HUES6 (cell line): ENCODE measurements at regions not wholly inside any gene's neighbourhood (a gene's known extent, or its start where the extent isn't known, plus 50 kb on each side); places are given as distances from the start of the nearest gene placed in this dataset.

Experiments
- H3K27ac ChIP-seq: 2 replicates; pipeline ENCODE4 v1.7.0; 2013; ENCODE audit warnings: low read depth, mild to moderate bottlenecking, low read length, inconsistent platforms
- H3K27me3 ChIP-seq: 2 replicates; pipeline ENCODE4 v1.6.1; 2013; ENCODE audit warnings: low read length; ENCODE audit not compliant: control insufficient read depth, insufficient read depth
- H3K36me3 ChIP-seq: 2 replicates; pipeline ENCODE4 v1.6.1; 2013; ENCODE audit warnings: low read length; ENCODE audit not compliant: control insufficient read depth, insufficient read depth
- H3K4me1 ChIP-seq: 2 replicates; pipeline ENCODE4 v1.6.1; 2013; ENCODE audit warnings: low read length; ENCODE audit not compliant: control insufficient read depth, insufficient read depth
- H3K4me3 ChIP-seq: 2 replicates; pipeline ENCODE4 v1.5.1; 2013; ENCODE audit warnings: low read depth, low read length
- H3K9ac ChIP-seq: one replicate; pipeline ENCODE4 v1.6.1; 2013; ENCODE audit warnings: mild to moderate bottlenecking, low read length
- H3K9me3 ChIP-seq: 2 replicates; pipeline ENCODE4 v1.6.1; 2013; ENCODE audit warnings: low read depth, low read length; ENCODE audit not compliant: control insufficient read depth, insufficient read depth

- no peak overlapping the region for H3K27ac ChIP-seq
- no peak overlapping the region for H3K4me3 ChIP-seq
These were observed 327.0 kb downstream of the ETS1 start for GRCh38 chr11:128260398-128260797.

DNA sequence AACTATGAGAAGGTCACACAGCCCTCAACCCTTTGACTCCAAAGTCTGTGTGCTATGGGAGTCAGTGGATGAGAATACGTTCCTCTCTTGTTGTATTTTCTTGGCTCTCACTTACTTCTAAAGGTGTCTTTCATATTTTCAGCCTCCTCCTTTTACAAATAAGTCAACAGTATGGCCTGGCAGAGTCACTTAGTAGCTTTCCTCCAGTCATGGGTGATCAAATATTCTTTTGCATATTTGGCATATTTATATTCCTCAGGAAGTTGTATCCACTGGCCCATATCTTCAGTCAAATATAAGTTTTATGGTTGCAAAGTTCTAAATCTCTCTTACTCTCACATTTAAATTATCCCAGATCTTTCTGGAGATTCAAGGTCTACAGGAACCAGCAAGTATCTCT lies 327.5 kb downstream of the ETS1 start:
- no peaks in the 10 kb centered on the region for H3K9me3 ChIP-seq
- H3K27ac ChIP-seq = no peak overlapping the region

More at GRCh38 chr11:128260398-128260797, 327.0 kb downstream of the ETS1 start:
- Histone ChIP-seq H3K27me3 (no peaks in the 10 kb centered on the region), H3K4me1 (no peaks in the 10 kb centered on the region), H3K9me3 (no peaks in the 10 kb centered on the region), H3K9ac (no peak overlapping the region), H3K36me3 (no peaks in the 10 kb centered on the region)

GRCh38 chr11:128254941-128255340 lies 332.4 kb downstream of the ETS1 start:
- Histone ChIP-seq H3K4me1 (no peaks in the 10 kb centered on the region), H3K9ac (no peak overlapping the region), H3K9me3 (no peaks in the 10 kb centered on the region), H3K27ac (no peak overlapping the region), H3K27me3 (no peaks in the 10 kb centered on the region), H3K36me3 (no peaks in the 10 kb centered on the region), H3K4me3 (no peak overlapping the region)

More for the DNA sequence above, 327.5 kb downstream of the ETS1 start:
- Histone ChIP-seq H3K4me1 (no peaks in the 10 kb centered on the region), H3K9ac (no peak overlapping the region), H3K4me3 (no peak overlapping the region), H3K36me3 (no peaks in the 10 kb centered on the region), H3K27me3 (no peaks in the 10 kb centered on the region)

GRCh38 chr11:128251140-128251539 lies 336.2 kb downstream of the ETS1 start:
- Histone ChIP-seq H3K9me3 (no peaks in the 10 kb centered on the region), H3K27me3 (no peaks in the 10 kb centered on the region), H3K4me1 (peaks cover 7% of the 10 kb centered on the region; the same call in 1 of the 2 replicates), H3K9ac (no peak overlapping the region), H3K27ac (no peak overlapping the region), H3K36me3 (no peaks in the 10 kb centered on the region), H3K4me3 (no peak overlapping the region)

GRCh38 chr11:128250482-128250881 lies 336.9 kb downstream of the ETS1 start:
- Histone ChIP-seq H3K4me1 (peaks cover 9% of the 10 kb centered on the region; the same call in 1 of the 2 replicates), H3K36me3 (no peaks in the 10 kb centered on the region)

DNA sequence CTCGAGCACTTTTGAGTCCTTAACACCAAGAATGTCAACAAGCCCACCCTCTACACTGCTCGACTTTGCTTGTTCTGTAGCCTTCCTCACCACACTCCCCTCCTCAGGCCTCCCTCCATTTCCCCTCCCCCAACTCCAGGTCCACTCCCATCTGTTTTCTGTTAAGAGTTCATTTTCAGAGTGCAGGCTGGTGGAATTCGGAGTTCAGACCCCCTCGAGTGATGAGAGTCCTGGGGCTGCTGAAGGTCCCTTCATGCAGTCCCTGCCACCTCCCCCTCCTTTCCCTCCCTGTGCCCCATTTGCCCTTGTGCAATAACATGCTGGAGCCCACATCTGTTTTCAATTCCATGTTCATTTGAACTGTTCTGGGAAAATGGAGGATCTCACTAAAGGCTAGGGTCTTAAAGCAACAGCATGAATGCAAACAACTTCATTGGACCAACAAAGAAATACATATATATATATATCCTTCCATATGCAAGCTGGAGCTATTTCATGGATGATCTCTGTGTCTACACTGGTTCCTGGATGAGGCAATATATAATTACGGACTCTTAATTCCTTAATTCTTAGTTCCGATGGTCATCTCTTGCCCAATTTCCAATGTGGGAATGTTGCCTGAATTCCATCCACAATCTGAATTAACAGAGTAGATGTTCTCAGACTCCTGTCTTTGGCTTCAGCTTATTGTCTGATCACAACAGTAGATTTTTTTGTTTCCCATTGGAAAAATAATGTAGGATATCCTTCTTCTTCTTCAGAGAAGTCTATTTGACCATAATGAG lies 340.4 kb downstream of the ETS1 start:
- H3K4me3 ChIP-seq = no peak overlapping the region
- H3K27me3 ChIP-seq = no peaks in the 10 kb centered on the region
- H3K27ac ChIP-seq = no peak overlapping the region
- H3K36me3 ChIP-seq = no peaks in the 10 kb centered on the region
- H3K9ac ChIP-seq = peak overlapping the region; percentile 3
- H3K4me1 ChIP-seq = peaks cover 9% of the 10 kb centered on the region; the same call in 1 of the 2 replicates
- H3K9me3 ChIP-seq = no peaks in the 10 kb centered on the region

More at GRCh38 chr11:128250482-128250881, 336.9 kb downstream of the ETS1 start:
- H3K27ac ChIP-seq = no peak overlapping the region
- no peak overlapping the region for H3K4me3 ChIP-seq
- no peaks in the 10 kb centered on the region for H3K9me3 ChIP-seq
- no peak overlapping the region for H3K9ac ChIP-seq
- no peaks in the 10 kb centered on the region for H3K27me3 ChIP-seq

GRCh38 chr11:128246364-128246801 lies 341.0 kb downstream of the ETS1 start:
- Histone ChIP-seq H3K9me3 (no peaks in the 10 kb centered on the region), H3K4me1 (peaks cover 9% of the 10 kb centered on the region; the same call in 1 of the 2 replicates)

DNA sequence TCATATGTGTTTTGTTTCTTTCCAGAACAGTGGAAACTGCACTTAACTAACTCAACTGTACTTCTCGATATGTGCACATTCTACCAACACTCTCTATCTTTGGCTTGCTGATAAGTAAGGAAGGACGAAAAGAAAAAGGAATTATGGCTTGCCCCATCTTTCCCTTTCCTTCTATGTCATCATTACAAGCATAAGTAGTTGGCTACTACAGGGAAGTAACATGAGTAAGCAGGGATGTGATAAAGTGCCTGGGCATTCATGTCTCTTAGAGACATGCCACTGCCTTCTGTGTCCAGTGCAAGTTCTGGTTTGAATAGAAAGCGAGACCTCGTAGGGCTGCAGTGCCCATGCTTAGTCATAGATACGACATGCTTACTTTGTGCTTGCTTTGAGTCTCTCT lies 342.5 kb downstream of the ETS1 start:
- Histone ChIP-seq H3K4me1 (peaks cover 9% of the 10 kb centered on the region; the same call in 1 of the 2 replicates), H3K9me3 (no peaks in the 10 kb centered on the region)

More at GRCh38 chr11:128246364-128246801, 341.0 kb downstream of the ETS1 start:
- Histone ChIP-seq H3K27me3 (no peaks in the 10 kb centered on the region), H3K4me3 (no peak overlapping the region), H3K9ac (peak overlapping the region; percentile 3), H3K36me3 (no peaks in the 10 kb centered on the region), H3K27ac (no peak overlapping the region)

DNA sequence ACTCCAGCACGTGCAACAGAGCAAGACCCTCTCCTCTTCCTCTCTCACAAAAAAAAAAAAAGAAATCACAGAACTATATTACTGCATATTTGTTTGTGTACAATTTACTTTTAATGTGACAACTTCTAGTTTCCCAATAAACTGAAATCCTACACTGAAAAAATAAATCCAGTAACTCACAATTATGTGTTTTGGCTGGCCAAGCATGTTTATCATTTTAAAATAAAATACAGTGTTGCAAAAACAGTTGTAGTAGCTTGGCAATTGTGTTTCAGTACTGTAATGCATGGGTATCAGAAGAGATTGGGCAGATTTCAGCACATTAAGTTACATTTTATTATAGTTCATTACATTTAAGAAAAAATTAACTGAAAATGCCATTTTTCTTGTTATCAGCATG lies 344.9 kb downstream of the ETS1 start:
- H3K27me3 ChIP-seq = no peaks in the 10 kb centered on the region
- no peaks in the 10 kb centered on the region for H3K36me3 ChIP-seq
- no peak overlapping the region for H3K4me3 ChIP-seq
- H3K9me3 ChIP-seq = no peaks in the 10 kb centered on the region
- no peak overlapping the region for H3K27ac ChIP-seq
- peaks cover 9% of the 10 kb centered on the region; the same call in 1 of the 2 replicates for H3K4me1 ChIP-seq
- H3K9ac ChIP-seq = no peak overlapping the region

More for the DNA sequence above, 342.5 kb downstream of the ETS1 start:
- H3K27ac ChIP-seq = no peak overlapping the region
- no peaks in the 10 kb centered on the region for H3K27me3 ChIP-seq
- no peak overlapping the region for H3K9ac ChIP-seq
- H3K36me3 ChIP-seq = no peaks in the 10 kb centered on the region
- H3K4me3 ChIP-seq = no peak overlapping the region

DNA sequence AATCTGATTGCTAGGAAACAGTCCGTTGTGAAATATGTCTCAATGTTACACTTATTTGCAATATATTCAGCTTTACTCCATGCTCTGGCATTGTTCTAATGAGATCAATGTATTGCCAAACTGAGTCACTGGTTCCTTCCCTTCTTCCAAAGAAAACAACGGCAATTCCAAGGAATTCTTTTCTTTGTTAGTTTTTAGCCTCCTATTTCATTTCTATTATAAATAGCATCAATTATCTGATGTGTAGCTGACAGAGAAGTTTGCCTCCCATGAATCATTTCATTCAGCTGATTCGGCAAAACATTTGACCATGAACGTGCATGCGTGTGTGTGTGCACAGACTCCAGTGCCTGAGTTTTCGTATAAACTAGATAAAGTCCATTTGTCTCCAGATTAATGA lies 346.8 kb downstream of the ETS1 start:
- Histone ChIP-seq H3K9ac (no peak overlapping the region), H3K36me3 (no peaks in the 10 kb centered on the region), H3K27me3 (no peaks in the 10 kb centered on the region), H3K4me3 (no peak overlapping the region), H3K9me3 (no peaks in the 10 kb centered on the region), H3K4me1 (no peaks in the 10 kb centered on the region), H3K27ac (no peak overlapping the region)

DNA sequence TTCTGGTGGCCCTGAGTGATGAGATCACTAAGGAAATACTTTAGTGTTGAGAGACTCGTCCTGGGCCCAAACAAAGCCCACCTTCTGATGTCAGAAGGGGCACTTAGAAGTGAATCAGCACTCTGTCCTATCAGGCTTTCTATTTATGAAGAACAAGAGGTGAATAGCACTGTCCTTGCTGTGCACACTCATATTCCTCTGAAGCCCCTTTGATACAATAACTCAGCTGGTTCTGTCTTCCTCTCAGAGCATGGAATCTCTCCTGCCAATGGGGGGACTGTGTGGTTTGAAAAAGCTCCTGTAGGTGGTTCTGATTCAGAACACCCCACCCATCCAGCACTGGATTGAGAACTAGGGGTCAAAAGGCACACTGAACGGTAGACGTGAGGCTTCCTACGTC lies 348.1 kb downstream of the ETS1 start:
- no peaks in the 10 kb centered on the region for H3K9me3 ChIP-seq
- H3K9ac ChIP-seq = no peak overlapping the region
- H3K27ac ChIP-seq = no peak overlapping the region
- H3K27me3 ChIP-seq = no peaks in the 10 kb centered on the region
- no peaks in the 10 kb centered on the region for H3K4me1 ChIP-seq
- H3K36me3 ChIP-seq = no peaks in the 10 kb centered on the region
- no peak overlapping the region for H3K4me3 ChIP-seq
